ENCODE measurements at regions not wholly inside any gene's neighbourhood (a gene's known extent, or its start where the extent isn't known, plus 50 kb on each side); places are given as distances from the start of the nearest gene placed in this dataset.

GRCh38 chr21:14713109-14713508 is 167.0 kb upstream of the SAMSN1 start:
- TF ChIP-seq POLR2A (IDR thresholded peaks at IDR 0.05), result no peak
- TF ChIP-seq CTCF (IDR thresholded peaks at IDR 0.05 in 4 of 5, conservative IDR thresholded peaks at IDR 0.05 in 1 of 5), result no peak
